Panc1 (cell line): ENCODE measurements at regions not wholly inside any gene's neighbourhood (a gene's known extent, or its start where the extent isn't known, plus 50 kb on each side); places are given as distances from the start of the nearest gene placed in this dataset.

Experiments used
- POLR2AphosphoS5 ChIP-seq: IDR thresholded peaks from 2 replicates; pipeline ENCODE4 v1.6.1; 2012; ENCODE audit warnings: mild to moderate bottlenecking, low read depth, low read length, moderate library complexity
- SIN3A ChIP-seq: IDR thresholded peaks from 2 replicates; pipeline ENCODE4 v1.6.1; 2012; ENCODE audit warnings: low read depth, mild to moderate bottlenecking, low read length, moderate library complexity, borderline replicate concordance; ENCODE audit not compliant: insufficient read depth
- TF ChIP-seq, protein P1 (sequence below): fragments of 450-650 bp; IDR thresholded peaks from 2 replicates; pipeline ENCODE4 v1.5.1; 2017; ENCODE audit warnings: mild to moderate bottlenecking

- TF ChIP-seq, protein P1, sequence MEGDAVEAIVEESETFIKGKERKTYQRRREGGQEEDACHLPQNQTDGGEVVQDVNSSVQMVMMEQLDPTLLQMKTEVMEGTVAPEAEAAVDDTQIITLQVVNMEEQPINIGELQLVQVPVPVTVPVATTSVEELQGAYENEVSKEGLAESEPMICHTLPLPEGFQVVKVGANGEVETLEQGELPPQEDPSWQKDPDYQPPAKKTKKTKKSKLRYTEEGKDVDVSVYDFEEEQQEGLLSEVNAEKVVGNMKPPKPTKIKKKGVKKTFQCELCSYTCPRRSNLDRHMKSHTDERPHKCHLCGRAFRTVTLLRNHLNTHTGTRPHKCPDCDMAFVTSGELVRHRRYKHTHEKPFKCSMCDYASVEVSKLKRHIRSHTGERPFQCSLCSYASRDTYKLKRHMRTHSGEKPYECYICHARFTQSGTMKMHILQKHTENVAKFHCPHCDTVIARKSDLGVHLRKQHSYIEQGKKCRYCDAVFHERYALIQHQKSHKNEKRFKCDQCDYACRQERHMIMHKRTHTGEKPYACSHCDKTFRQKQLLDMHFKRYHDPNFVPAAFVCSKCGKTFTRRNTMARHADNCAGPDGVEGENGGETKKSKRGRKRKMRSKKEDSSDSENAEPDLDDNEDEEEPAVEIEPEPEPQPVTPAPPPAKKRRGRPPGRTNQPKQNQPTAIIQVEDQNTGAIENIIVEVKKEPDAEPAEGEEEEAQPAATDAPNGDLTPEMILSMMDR, result peak; percentile 43; the same call in 1 of the 2 replicates
- no peak for TF ChIP-seq POLR2AphosphoS5
- TF ChIP-seq SIN3A, result no peak
Measured at GRCh38 chr16:13510425-13511151, 409.4 kb upstream of the ERCC4 start.
